Fibroblast of lung (primary cell): ENCODE measurements at regions not wholly inside any gene's neighbourhood (a gene's known extent, or its start where the extent isn't known, plus 50 kb on each side); places are given as distances from the start of the nearest gene placed in this dataset.

Experiments used
- DNase-seq, 2 donors: peaks; one replicate each; pipeline versions ENCODE4 v3.0.0 to v3.0.0-alpha.2; 2010; ENCODE audit warnings: low read depth in 2 of 2
- H2AFZ ChIP-seq: 2 replicates; pipeline ENCODE4 v1.5.1; 2012; ENCODE audit warnings: low read length, control low read depth, inconsistent platforms
- H3K27ac ChIP-seq: 2 replicates; pipeline ENCODE4 v1.5.1; 2011; ENCODE audit warnings: low read length, control low read depth; ENCODE audit not compliant: insufficient read depth
- H3K27me3 ChIP-seq: 2 replicates; pipeline ENCODE4 v1.5.1; 2011; ENCODE audit warnings: mild to moderate bottlenecking, low read length; ENCODE audit not compliant: control insufficient read depth, insufficient read depth
- H3K36me3 ChIP-seq: 2 replicates; pipeline ENCODE4 v1.5.1; 2011; ENCODE audit warnings: low read length; ENCODE audit not compliant: control insufficient read depth, insufficient read depth
- H3K4me1 ChIP-seq: 2 replicates; pipeline ENCODE4 v1.5.1; 2011; ENCODE audit warnings: low read length; ENCODE audit not compliant: control insufficient read depth, insufficient read depth; ENCODE audit errors: extremely low read depth
- H3K4me2 ChIP-seq: 2 replicates; pipeline ENCODE4 v1.5.1; 2011; ENCODE audit warnings: low read length, control low read depth; ENCODE audit not compliant: insufficient read depth; ENCODE audit errors: extremely low read depth
- H3K4me3 ChIP-seq, 4 experiments: fragments of 200-600 bp in 1 of 4; sonication (generic) in 1 of 4; replicated peaks in 1 of 4; 2 replicates each; pipeline ENCODE4 v1.5.1; 2011 to 2016; ENCODE audit warnings: low read length in 4 of 4, low read depth in 3 of 4, mild to moderate bottlenecking in 3 of 4, control low read depth in 2 of 4, inconsistent platforms in 1 of 4, mixed read lengths in 1 of 4; ENCODE audit not compliant: insufficient read depth in 1 of 4; ENCODE audit errors: control extremely low read depth in 1 of 4
- H3K79me2 ChIP-seq: 2 replicates; pipeline ENCODE4 v1.5.1; 2012; ENCODE audit warnings: mild to moderate bottlenecking, low read length, inconsistent platforms; ENCODE audit not compliant: control insufficient read depth, insufficient read depth
- H3K9ac ChIP-seq: 2 replicates; pipeline ENCODE4 v1.5.1; 2011; ENCODE audit warnings: mild to moderate bottlenecking, low read length, control low read depth; ENCODE audit not compliant: insufficient read depth
- H3K9me3 ChIP-seq: 2 replicates; pipeline ENCODE4 v1.5.1; 2012; ENCODE audit warnings: low read depth, low read length; ENCODE audit not compliant: control insufficient read depth, insufficient read depth
- H4K20me1 ChIP-seq: 2 replicates; pipeline ENCODE4 v1.5.1; 2011; ENCODE audit warnings: low read length; ENCODE audit not compliant: control insufficient read depth, insufficient read depth; ENCODE audit errors: extremely low read depth
- CTCF ChIP-seq, 2 donors: IDR thresholded peaks in 1 of 2; conservative IDR thresholded peaks in 1 of 2; 1 replicate in 1 of 2; 2 replicates in 1 of 2; pipeline ENCODE4 v1.5.1; 2011 to 2012; ENCODE audit warnings: low read length in 2 of 2, control low read depth in 1 of 2, inconsistent platforms in 1 of 2, low read depth in 1 of 2, mild to moderate bottlenecking in 1 of 2
- EZH2 ChIP-seq: IDR thresholded peaks from 2 replicates; pipeline ENCODE4 v1.5.1; 2012; ENCODE audit warnings: low read length, control low read depth, mild to moderate bottlenecking; ENCODE audit errors: missing control alignments

GRCh38 chr15:93986400-93986984, 244.9 kb upstream of the MCTP2 start:
- no peaks in the 10 kb centered on the region for H3K4me1 ChIP-seq
- no peaks in the 10 kb centered on the region for H3K79me2 ChIP-seq
- no peaks in the 10 kb centered on the region for H3K36me3 ChIP-seq
- TF ChIP-seq CTCF (conservative IDR thresholded peaks at IDR 0.05 in 1 of 2, IDR thresholded peaks at IDR 0.05 in 1 of 2; ENCODE audit: low read depth in 1 of 2, low read length in 2 of 2) (no peak), EZH2 (no peak)
- no peaks in the 10 kb centered on the region for H4K20me1 ChIP-seq
- no peak overlapping the region for H3K4me2 ChIP-seq
- no peak overlapping the region for H3K9ac ChIP-seq
- H2AFZ ChIP-seq, result no peak overlapping the region
- no peaks in the 10 kb centered on the region for H3K27me3 ChIP-seq
- no peak overlapping the region for H3K4me3 ChIP-seq
- no peak overlapping the region for H3K27ac ChIP-seq
- no peak for DNase-seq
- no peaks in the 10 kb centered on the region for H3K9me3 ChIP-seq

GRCh38 chr15:93985925-93986324, 245.4 kb upstream of the MCTP2 start:
- H3K4me1 ChIP-seq, result no peaks in the 10 kb centered on the region

GRCh38 chr15:93985176-93985575, 246.2 kb upstream of the MCTP2 start:
- Histone ChIP-seq H3K79me2 (no peaks in the 10 kb centered on the region), H2AFZ (no peak overlapping the region), H4K20me1 (no peaks in the 10 kb centered on the region), H3K27ac (no peak overlapping the region), H3K9me3 (no peaks in the 10 kb centered on the region), H3K27me3 (no peaks in the 10 kb centered on the region), H3K4me3 (no peak overlapping the region), H3K4me2 (no peak overlapping the region), H3K9ac (no peak overlapping the region), H3K4me1 (no peaks in the 10 kb centered on the region), H3K36me3 (no peaks in the 10 kb centered on the region)
- TF ChIP-seq EZH2 (no peak), CTCF (conservative IDR thresholded peaks at IDR 0.05 in 1 of 2, IDR thresholded peaks at IDR 0.05 in 1 of 2; ENCODE audit: low read depth in 1 of 2, low read length in 2 of 2) (no peak)
- DNase-seq, result no peak

More at GRCh38 chr15:93985925-93986324, 245.4 kb upstream of the MCTP2 start:
- Histone ChIP-seq H3K79me2 (no peaks in the 10 kb centered on the region), H3K4me3 (no peak overlapping the region), H4K20me1 (no peaks in the 10 kb centered on the region), H3K4me2 (no peak overlapping the region), H3K9ac (no peak overlapping the region), H3K9me3 (no peaks in the 10 kb centered on the region), H3K36me3 (no peaks in the 10 kb centered on the region), H3K27ac (no peak overlapping the region), H2AFZ (no peak overlapping the region), H3K27me3 (no peaks in the 10 kb centered on the region)
- no peak for DNase-seq
- TF ChIP-seq EZH2 (no peak), CTCF (conservative IDR thresholded peaks at IDR 0.05 in 1 of 2, IDR thresholded peaks at IDR 0.05 in 1 of 2; ENCODE audit: low read depth in 1 of 2, low read length in 2 of 2) (no peak)
